K562 (cell line): ENCODE measurements at regions not wholly inside any gene's neighbourhood (a gene's known extent, or its start where the extent isn't known, plus 50 kb on each side); places are given as distances from the start of the nearest gene placed in this dataset.

Experiments
- ATAC-seq: fragments of 200-7000 bp; cut with Tn5 transposase; 3 replicates; pipeline ENCODE4 v1.9.1; 2020; ENCODE audit warnings: moderate library complexity
- BruUV-seq: library from RNA; stranded (reverse); fragments of 400-500 nt; replicated peaks from 2 replicates; lab custom pipeline; 2021; lab: Mats Ljungman, UMichigan
- CTCF ChIA-PET: fragments of 300-600 bp; formaldehyde crosslinking; extraction: SDS; loops from one replicate; lab custom pipeline; 2021; ENCODE audit warnings: low intra/inter-chr PET ratio; lab: Yijun Ruan, JAX
- POLR2A ChIA-PET: fragments of 300-600, 350-650 bp; sonication (Branson Sonifier 250); formaldehyde crosslinking; extraction: SDS; loops from one replicate; lab custom pipeline; 2021; ENCODE audit warnings: antibody characterized with exemption, inconsistent platforms; lab: Yijun Ruan, JAX
- DNase-seq, 4 experiments: peaks; one replicate each; pipeline versions ENCODE4 v3.0.0 to v3.0.0-alpha.2; 2011 to 2018; ENCODE audit warnings: low spot score in 3 of 4, mixed read lengths in 3 of 4; ENCODE audit errors: extremely low read depth in 1 of 4
- FAIRE-seq: peaks from 2 replicates; lab custom pipeline; 2011; peaks lifted over from hg19 to GRCh38; lab: Jason Lieb, UNC
- H2AFZ ChIP-seq: 2 replicates; pipeline ENCODE4 v1.6.0; 2011; ENCODE audit warnings: low read depth, low read length, control low read depth, inconsistent platforms
- H3K27ac ChIP-seq: fragments of 200-600 bp; 3 replicates; pipeline ENCODE4 v1.8.0; 2011; ENCODE audit warnings: low read depth, mild to moderate bottlenecking, control low read depth, inconsistent platforms, low read length, moderate library complexity, mixed read lengths; ENCODE audit errors: extremely low read depth
- H3K27me3 ChIP-seq, 2 experiments: fragments of 300-600 bp in 1 of 2; 2 replicates in 1 of 2; 3 replicates in 1 of 2; pipeline versions ENCODE4 v1.6.0 to v1.8.0; 2011; ENCODE audit warnings: inconsistent platforms in 2 of 2, low read length in 2 of 2, mild to moderate bottlenecking in 1 of 2, mixed read lengths in 1 of 2, moderate library complexity in 1 of 2; ENCODE audit not compliant: control insufficient read depth in 2 of 2, insufficient read depth in 2 of 2
- H3K36me3 ChIP-seq: fragments of 300-600 bp; 3 replicates; pipeline ENCODE4 v1.8.0; 2011; ENCODE audit warnings: mild to moderate bottlenecking, low read length, inconsistent platforms; ENCODE audit not compliant: control insufficient read depth, insufficient read depth
- H3K4me1 ChIP-seq, 2 experiments: fragments of 200-600 bp in 1 of 2; replicated peaks in 1 of 2; 2 replicates in 1 of 2; 3 replicates in 1 of 2; pipeline versions ENCODE4 v1.5.1 to v1.8.0; 2011; ENCODE audit warnings: inconsistent platforms in 2 of 2, low read length in 2 of 2, mild to moderate bottlenecking in 1 of 2, mixed read lengths in 1 of 2, moderate library complexity in 1 of 2; ENCODE audit not compliant: control insufficient read depth in 2 of 2, insufficient read depth in 2 of 2
- H3K4me2 ChIP-seq: 2 replicates; pipeline ENCODE4 v1.6.1; 2011; ENCODE audit warnings: low read length, control low read depth, inconsistent platforms, mixed read lengths; ENCODE audit not compliant: insufficient read depth
- H3K4me3 ChIP-seq: fragments of 200-600 bp; sonication (generic), shearing (Covaris generic); 2 replicates; pipeline ENCODE4 v1.5.1; 2016; ENCODE audit warnings: control low read depth, inconsistent platforms
- H3K79me2 ChIP-seq: fragments of 200-600 bp; 3 replicates; pipeline ENCODE4 v1.8.0; 2011; ENCODE audit warnings: low read length, inconsistent platforms; ENCODE audit not compliant: control insufficient read depth, insufficient read depth
- H3K9ac ChIP-seq, 2 experiments: 2 replicates each; pipeline versions ENCODE4 v1.6.0 to v1.6.1; 2011; ENCODE audit warnings: low read depth in 2 of 2, low read length in 2 of 2, control low read depth in 1 of 2, inconsistent platforms in 1 of 2, mild to moderate bottlenecking in 1 of 2, mixed read lengths in 1 of 2; ENCODE audit not compliant: insufficient read depth in 1 of 2
- H3K9me1 ChIP-seq: one replicate; pipeline ENCODE4 v1.6.0; 2011; ENCODE audit warnings: inconsistent platforms, mild to moderate bottlenecking, low read length, moderate library complexity; ENCODE audit not compliant: control insufficient read depth, insufficient read depth
- H3K9me3 ChIP-seq: replicated peaks from 2 replicates; pipeline ENCODE4 v1.5.1; 2011; ENCODE audit warnings: low read depth, low read length, inconsistent platforms; ENCODE audit not compliant: control insufficient read depth, insufficient read depth
- H4K20me1 ChIP-seq: replicated peaks from 2 replicates; pipeline ENCODE4 v1.6.1; 2011; ENCODE audit warnings: low read length, inconsistent platforms, mixed read lengths; ENCODE audit not compliant: control insufficient read depth, insufficient read depth
- CTBP1 ChIP-seq: fragments of 450-650 bp; IDR thresholded peaks from 2 replicates; pipeline ENCODE4 v1.6.1; 2016; ENCODE audit warnings: borderline replicate concordance
- FOXK2 ChIP-seq, 2 experiments: fragments of 450-650 bp; IDR thresholded peaks in 1 of 2; conservative IDR thresholded peaks in 1 of 2; 2 replicates each; pipeline ENCODE4 v1.6.1; 2016; ENCODE audit warnings: low read depth in 2 of 2, mild to moderate bottlenecking in 1 of 2
- GABPB1 ChIP-seq: sonication (generic); formaldehyde crosslinking; IDR thresholded peaks from 2 replicates; pipeline ENCODE4 v1.8.0; 2022; ENCODE audit warnings: mild to moderate bottlenecking, missing genetic modification reagents
- MED1 ChIP-seq: sonication (generic); formaldehyde crosslinking; IDR thresholded peaks from 2 replicates; pipeline ENCODE4 v1.8.1; 2023; ENCODE audit warnings: missing genetic modification reagents, borderline replicate concordance
- MTF1 ChIP-seq: fragments of 250-450 bp; sonication (Bioruptor Pico); IDR thresholded peaks from 2 replicates; pipeline ENCODE4 v1.9.0; 2021; ENCODE audit warnings: moderate library complexity, mild to moderate bottlenecking, inconsistent platforms, borderline replicate concordance
- MYC ChIP-seq, 2 experiments: fragments of 250-450 bp in 1 of 2; sonication (Bioruptor Pico) in 1 of 2; IDR thresholded peaks; 2 replicates each; pipeline versions ENCODE4 v1.5.1 to v1.6.1; 2012 to 2021; ENCODE audit warnings: low read depth in 2 of 2, borderline replicate concordance in 1 of 2, improper control_type of control experiment in 1 of 2, low read length in 1 of 2, mild to moderate bottlenecking in 1 of 2, moderate library complexity in 1 of 2
- ZBTB12 ChIP-seq: fragments of 250-450 bp; sonication (Bioruptor Pico); IDR thresholded peaks from 2 replicates; pipeline ENCODE4 v1.4.0; 2020
- ZNF77 ChIP-seq: fragments of 250-450 bp; sonication (Bioruptor Pico); IDR thresholded peaks from 2 replicates; pipeline ENCODE4 v1.5.0; 2020
- WGBS: fragments of 100-300 bp; shearing (Covaris generic); methylation state at CpG from one replicate; pipeline ENCODE4 v1.1.6; 2016; ENCODE audit warnings: low coverage, mixed read lengths; ENCODE audit not compliant: insufficient coverage; ENCODE audit errors: missing lambda C conversion rate; 5-methylcytosine and 5-hydroxymethylcytosine counted together
- in situ Hi-C: fragments of 300-500 bp; cut with MboI; formaldehyde crosslinking; loops from 4 replicates; pipeline ENCODE4 v1.15.0; 2018; ENCODE audit warnings: inconsistent platforms, mixed read lengths
- intact Hi-C: fragments of 100-400 bp; cut with micrococcal nuclease; formaldehyde crosslinking; loops from 2 replicates; pipeline ENCODE4 v1.14.2; 2022
- TF ChIP-seq, protein P1 (sequence below), 2 experiments: fragments of 450-650 bp in 1 of 2; IDR thresholded peaks; 2 replicates each; pipeline ENCODE4 v1.6.1; 2011 to 2017; ENCODE audit warnings: low read depth in 2 of 2, antibody characterized with exemption in 1 of 2, borderline replicate concordance in 1 of 2, low read length in 1 of 2, mild to moderate bottlenecking in 1 of 2, mixed read lengths in 1 of 2; ENCODE audit not compliant: control insufficient read depth in 1 of 2

DNA sequence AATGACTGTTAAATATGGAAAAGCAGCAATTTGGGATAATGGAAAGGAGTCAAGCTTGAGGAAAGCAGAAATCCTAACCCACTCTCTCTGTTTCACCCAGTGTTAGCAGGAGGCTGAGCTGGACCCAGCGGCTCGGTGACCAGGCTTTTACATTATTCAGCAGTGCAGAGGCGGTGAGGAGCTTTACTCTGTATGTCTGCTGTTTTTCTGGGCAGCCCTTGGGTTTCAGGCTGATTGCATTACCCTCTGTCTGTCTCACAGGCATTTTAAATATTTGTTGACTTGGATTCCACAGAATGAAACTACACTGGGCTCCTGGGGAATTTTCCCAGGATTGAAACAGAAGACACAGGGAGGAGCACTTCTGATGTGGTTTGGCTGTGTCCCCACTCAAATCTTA is 368.0 kb downstream of the GALR1 start:
- POLR2A ChIA-PET = no interaction called here
- Histone ChIP-seq H3K36me3 (no peaks in the 10 kb centered on the region), H3K27ac (no peak overlapping the region), H3K4me3 (no peak overlapping the region), H2AFZ (no peak overlapping the region), H3K4me1 (no peaks in the 10 kb centered on the region), H3K9ac (no peak overlapping the region), H3K79me2 (no peaks in the 10 kb centered on the region), H3K9me3 (no peaks in the 10 kb centered on the region), H3K4me2 (no peak overlapping the region), H4K20me1 (no peaks in the 10 kb centered on the region), H3K27me3 (no peaks in the 10 kb centered on the region), H3K9me1 (no peaks in the 10 kb centered on the region)
- DNase-seq = no peak
- CTCF ChIA-PET = no interaction called here
- BruUV-seq = no TSS peak
- TF ChIP-seq MED1 (CRISPR knock-in tag) = no peak
- in situ Hi-C loops = no loop called here
- intact Hi-C loops = no loop called here
- 0% methylated on average over 3 of the region's 3 CpGs for WGBS
- no peak for FAIRE-seq
- no peak for ATAC-seq

GRCh38 chr18:77619525-77619924 is 369.9 kb downstream of the GALR1 start:
- H2AFZ ChIP-seq = no peak overlapping the region
- ATAC-seq (no peak), FAIRE-seq (no peak), DNase-seq (no peak)
- no peak overlapping the region for H3K4me2 ChIP-seq
- BruUV-seq = no TSS peak
- H3K27ac ChIP-seq = no peak overlapping the region
- H3K4me1 ChIP-seq = no peaks in the 10 kb centered on the region
- H3K79me2 ChIP-seq = no peaks in the 10 kb centered on the region
- H3K36me3 ChIP-seq = no peaks in the 10 kb centered on the region
- intact Hi-C loops (no loop called here), in situ Hi-C loops (no loop called here)
- no peaks in the 10 kb centered on the region for H3K27me3 ChIP-seq
- no peak overlapping the region for H3K4me3 ChIP-seq
- H3K9me3 ChIP-seq = no peaks in the 10 kb centered on the region
- no peak overlapping the region for H3K9ac ChIP-seq
- no peaks in the 10 kb centered on the region for H4K20me1 ChIP-seq
- H3K9me1 ChIP-seq = no peaks in the 10 kb centered on the region
- ChIA-PET POLR2A (no interaction called here), CTCF (no interaction called here)
- no peak for TF ChIP-seq GABPB1
- TF ChIP-seq, protein P1, sequence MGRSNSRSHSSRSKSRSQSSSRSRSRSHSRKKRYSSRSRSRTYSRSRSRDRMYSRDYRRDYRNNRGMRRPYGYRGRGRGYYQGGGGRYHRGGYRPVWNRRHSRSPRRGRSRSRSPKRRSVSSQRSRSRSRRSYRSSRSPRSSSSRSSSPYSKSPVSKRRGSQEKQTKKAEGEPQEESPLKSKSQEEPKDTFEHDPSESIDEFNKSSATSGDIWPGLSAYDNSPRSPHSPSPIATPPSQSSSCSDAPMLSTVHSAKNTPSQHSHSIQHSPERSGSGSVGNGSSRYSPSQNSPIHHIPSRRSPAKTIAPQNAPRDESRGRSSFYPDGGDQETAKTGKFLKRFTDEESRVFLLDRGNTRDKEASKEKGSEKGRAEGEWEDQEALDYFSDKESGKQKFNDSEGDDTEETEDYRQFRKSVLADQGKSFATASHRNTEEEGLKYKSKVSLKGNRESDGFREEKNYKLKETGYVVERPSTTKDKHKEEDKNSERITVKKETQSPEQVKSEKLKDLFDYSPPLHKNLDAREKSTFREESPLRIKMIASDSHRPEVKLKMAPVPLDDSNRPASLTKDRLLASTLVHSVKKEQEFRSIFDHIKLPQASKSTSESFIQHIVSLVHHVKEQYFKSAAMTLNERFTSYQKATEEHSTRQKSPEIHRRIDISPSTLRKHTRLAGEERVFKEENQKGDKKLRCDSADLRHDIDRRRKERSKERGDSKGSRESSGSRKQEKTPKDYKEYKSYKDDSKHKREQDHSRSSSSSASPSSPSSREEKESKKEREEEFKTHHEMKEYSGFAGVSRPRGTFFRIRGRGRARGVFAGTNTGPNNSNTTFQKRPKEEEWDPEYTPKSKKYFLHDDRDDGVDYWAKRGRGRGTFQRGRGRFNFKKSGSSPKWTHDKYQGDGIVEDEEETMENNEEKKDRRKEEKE (IDR thresholded peaks at IDR 0.05; ENCODE audit: borderline replicate concordance in 1 of 2, control insufficient read depth in 1 of 2, low read depth in 2 of 2, low read length in 1 of 2) = no peak
- TF ChIP-seq MTF1 (CRISPR knock-in tag) = no peak
- TF ChIP-seq ZNF77 (CRISPR knock-in tag) = no peak
- no peak for TF ChIP-seq FOXK2 (conservative IDR thresholded peaks at IDR 0.05 in 1 of 2, IDR thresholded peaks at IDR 0.05 in 1 of 2; ENCODE audit: low read depth in 2 of 2)
- TF ChIP-seq CTBP1 = no peak
- TF ChIP-seq MYC (IDR thresholded peaks at IDR 0.05; ENCODE audit: low read depth, low read length) = no peak
- no peak for TF ChIP-seq MYC (CRISPR knock-in tag; IDR thresholded peaks at IDR 0.05; ENCODE audit: borderline replicate concordance, low read depth)
- TF ChIP-seq ZBTB12 (CRISPR knock-in tag) = no peak
